Lower leg skin (tissue), 4 donors: ENCODE measurements at regions not wholly inside any gene's neighbourhood (a gene's known extent, or its start where the extent isn't known, plus 50 kb on each side); places are given as distances from the start of the nearest gene placed in this dataset.
"Not testable (repeated sequence)": the region's sequence is repeated elsewhere in the genome, so short reads cannot be mapped to it uniquely, and the experiment has no call there.

Source experiments
- DNase-seq, 2 donors: peaks; one replicate each; pipeline ENCODE4 v3.0.0-alpha.2; 2019; ENCODE audit warnings: low spot score in 2 of 2
- H3K4me3 ChIP-seq: fragments of 200-600 bp; sonication (generic); 2 replicates; pipeline ENCODE4 v1.5.1; 2017; ENCODE audit warnings: mild to moderate bottlenecking, low read depth; ENCODE audit not compliant: poor library complexity, severe bottlenecking
- POLR2A ChIP-seq, 2 donors: fragments of 450-650 bp; IDR thresholded peaks; one replicate each; pipeline ENCODE4 v1.6.1; 2016 to 2017; ENCODE audit warnings: antibody characterized with exemption in 2 of 2, mild to moderate bottlenecking in 1 of 2, moderate library complexity in 1 of 2
- WGBS, 2 donors: methylation state at CpG; one replicate each; pipeline ENCODE4 v1.1.5; 2018; 5-methylcytosine and 5-hydroxymethylcytosine counted together
- intact Hi-C: fragments of 100-400 bp; cut with DNase I; formaldehyde crosslinking; loops from one replicate; pipeline ENCODE4 v1.15.0; 2023; ENCODE audit warnings: low total_unique reads
- TF ChIP-seq, protein P1 (sequence below), 3 donors: fragments of 450-650 bp; IDR thresholded peaks; one replicate each; pipeline ENCODE4 v1.5.1; 2016; ENCODE audit warnings: antibody characterized with exemption in 3 of 3, mild to moderate bottlenecking in 3 of 3, moderate library complexity in 2 of 3

DNA sequence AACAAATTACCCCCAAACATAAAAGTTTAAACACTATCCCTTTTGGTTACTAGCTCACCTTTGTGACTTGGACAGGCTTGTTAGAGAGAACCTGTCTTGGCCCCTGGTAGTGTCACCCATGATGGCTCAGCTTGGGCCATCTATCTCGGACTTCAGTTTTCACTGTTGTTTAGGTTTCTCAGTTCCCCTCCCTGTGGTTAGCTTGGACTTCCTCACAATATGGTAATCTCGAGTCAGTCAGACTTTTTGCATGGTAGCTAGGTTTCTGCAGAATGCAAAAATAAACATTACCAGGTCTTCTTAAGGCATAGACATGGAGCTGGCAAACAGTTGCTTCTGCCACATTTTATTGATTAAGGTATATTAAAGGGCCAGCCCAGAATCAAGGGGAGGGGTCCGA is 324.3 kb upstream of the RORB start:
- H3K4me3 ChIP-seq, result no peak overlapping the region
- DNase-seq, result no peak
- WGBS, 2 donors, result 70 to 85% methylated on average over 3 of the region's 3 CpGs
- intact Hi-C loops, result no loop called here
- TF ChIP-seq POLR2A (IDR thresholded peaks at IDR 0.05), result no peak
- TF ChIP-seq, protein P1, sequence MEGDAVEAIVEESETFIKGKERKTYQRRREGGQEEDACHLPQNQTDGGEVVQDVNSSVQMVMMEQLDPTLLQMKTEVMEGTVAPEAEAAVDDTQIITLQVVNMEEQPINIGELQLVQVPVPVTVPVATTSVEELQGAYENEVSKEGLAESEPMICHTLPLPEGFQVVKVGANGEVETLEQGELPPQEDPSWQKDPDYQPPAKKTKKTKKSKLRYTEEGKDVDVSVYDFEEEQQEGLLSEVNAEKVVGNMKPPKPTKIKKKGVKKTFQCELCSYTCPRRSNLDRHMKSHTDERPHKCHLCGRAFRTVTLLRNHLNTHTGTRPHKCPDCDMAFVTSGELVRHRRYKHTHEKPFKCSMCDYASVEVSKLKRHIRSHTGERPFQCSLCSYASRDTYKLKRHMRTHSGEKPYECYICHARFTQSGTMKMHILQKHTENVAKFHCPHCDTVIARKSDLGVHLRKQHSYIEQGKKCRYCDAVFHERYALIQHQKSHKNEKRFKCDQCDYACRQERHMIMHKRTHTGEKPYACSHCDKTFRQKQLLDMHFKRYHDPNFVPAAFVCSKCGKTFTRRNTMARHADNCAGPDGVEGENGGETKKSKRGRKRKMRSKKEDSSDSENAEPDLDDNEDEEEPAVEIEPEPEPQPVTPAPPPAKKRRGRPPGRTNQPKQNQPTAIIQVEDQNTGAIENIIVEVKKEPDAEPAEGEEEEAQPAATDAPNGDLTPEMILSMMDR (IDR thresholded peaks at IDR 0.05), result no peak

DNA sequence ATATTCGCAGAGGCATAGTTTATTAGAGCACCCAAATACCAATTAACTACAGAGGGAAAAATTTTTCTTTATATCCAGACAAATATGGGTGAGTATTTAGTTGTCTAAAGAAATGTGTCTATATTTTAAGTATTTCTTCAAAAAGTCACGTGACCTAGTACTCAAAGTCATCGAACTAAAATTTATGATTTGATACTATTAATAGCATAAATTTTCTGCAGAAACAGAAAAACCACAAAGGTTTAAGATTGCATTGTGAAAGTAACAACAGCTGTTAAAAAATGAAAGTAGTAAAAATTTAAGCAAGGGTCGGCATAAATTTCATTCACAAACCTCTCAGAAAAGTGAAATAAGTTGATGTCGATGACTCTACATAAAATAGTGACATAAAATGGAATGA is 323.9 kb upstream of the RORB start:
- 69 to 78% methylated on average over 5 of the region's 5 CpGs for WGBS, 2 donors
- no peak for DNase-seq
- intact Hi-C loops, result no loop called here
- TF ChIP-seq POLR2A (IDR thresholded peaks at IDR 0.05), result no peak
- TF ChIP-seq, protein P1 (IDR thresholded peaks at IDR 0.05), result no peak
- H3K4me3 ChIP-seq, result no peak overlapping the region

DNA sequence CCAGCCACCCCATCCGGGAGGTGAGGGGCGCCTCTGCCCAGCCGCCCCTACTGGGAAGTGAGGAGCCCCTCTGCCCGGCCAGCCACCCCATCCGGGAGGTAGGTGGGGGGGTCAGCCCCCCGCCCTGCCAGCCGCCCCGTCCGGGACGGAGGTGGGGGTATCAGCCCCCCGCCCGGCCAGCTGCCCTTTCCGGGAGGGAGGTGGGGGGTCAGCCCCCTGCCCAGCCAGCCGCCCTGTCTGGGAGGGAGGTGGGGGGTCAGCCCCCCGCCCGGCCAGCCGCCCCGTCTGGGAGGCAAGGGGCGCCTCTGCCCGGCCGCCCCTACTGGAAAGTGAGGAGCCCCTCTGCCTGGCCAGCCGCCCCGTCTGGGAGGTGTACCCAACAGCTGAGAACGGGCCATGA is 299.4 kb upstream of the RORB start:
- 94 to 97% methylated on average over 10 to 12 of the region's 24 CpGs for WGBS, 2 donors
- not testable (repeated sequence) for DNase-seq

GRCh38 chr9:74205056-74205455 is 292.1 kb upstream of the RORB start:
- WGBS, 2 donors, result 75 to 77% methylated on average over 4 of the region's 4 CpGs
- TF ChIP-seq POLR2A (IDR thresholded peaks at IDR 0.05), result no peak
- TF ChIP-seq, protein P1 (IDR thresholded peaks at IDR 0.05), result no peak
- intact Hi-C loops, result no loop called here

More for the DNA sequence above, 299.4 kb upstream of the RORB start:
- H3K4me3 ChIP-seq, intact Hi-C loops: not testable (repeated sequence)

GRCh38 chr9:74218385-74219063 is 278.6 kb upstream of the RORB start:
- intact Hi-C loops, result no loop called here
- 82 to 89% methylated on average over 3 of the region's 3 CpGs for WGBS, 2 donors
- no peak for TF ChIP-seq POLR2A (IDR thresholded peaks at IDR 0.05)
- TF ChIP-seq, protein P1 (IDR thresholded peaks at IDR 0.05), result no peak
- no peak for DNase-seq
- H3K4me3 ChIP-seq, result no peak overlapping the region

More at GRCh38 chr9:74205056-74205455, 292.1 kb upstream of the RORB start:
- no peak for DNase-seq
- no peak overlapping the region for H3K4me3 ChIP-seq

DNA sequence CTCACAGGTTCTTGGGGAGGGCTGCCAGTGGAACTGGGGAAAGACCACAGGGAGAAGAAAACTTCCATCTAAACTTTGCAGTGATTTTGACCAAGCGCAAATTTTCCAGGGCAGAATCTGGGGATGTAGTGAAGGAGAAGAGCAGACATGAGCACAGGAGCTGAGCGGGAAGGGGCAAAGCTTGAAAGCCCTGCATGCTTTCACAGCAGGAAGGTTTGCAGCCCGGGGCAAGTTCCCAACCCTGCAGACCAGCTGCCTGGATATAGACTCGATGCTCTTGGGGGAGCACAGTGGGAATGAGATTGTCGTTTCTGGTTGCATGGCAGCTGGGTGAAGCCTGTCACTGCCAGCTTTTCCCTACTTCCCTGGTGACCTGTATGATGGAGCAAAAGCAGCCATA is 276.8 kb upstream of the RORB start:
- no peak for TF ChIP-seq POLR2A (IDR thresholded peaks at IDR 0.05)
- TF ChIP-seq, protein P1 (IDR thresholded peaks at IDR 0.05), result no peak
- no peak overlapping the region for H3K4me3 ChIP-seq
- no peak for DNase-seq
- 65 to 72% methylated on average over 5 of the region's 5 CpGs for WGBS, 2 donors
- intact Hi-C loops, result no loop called here
